Hepatocyte (in vitro differentiated cells): ENCODE measurements at regions not wholly inside any gene's neighbourhood (a gene's known extent, or its start where the extent isn't known, plus 50 kb on each side); places are given as distances from the start of the nearest gene placed in this dataset.
A peak's percentile ranks its signal among the peaks of the same experiment; 100 is the strongest.

Experiments
- DNase-seq: peaks from one replicate; pipeline ENCODE4 v3.0.0-alpha.2; 2016; ENCODE audit warnings: low spot score
- H2AFZ ChIP-seq: fragments of 200-600 bp; sonication (generic); 2 replicates; pipeline ENCODE4 v1.6.0; 2016; ENCODE audit warnings: antibody characterized with exemption, mild to moderate bottlenecking
- H3K27ac ChIP-seq: fragments of 200-600 bp; sonication (generic); 2 replicates; pipeline ENCODE4 v1.5.1; 2016; ENCODE audit warnings: mild to moderate bottlenecking
- H3K27me3 ChIP-seq: fragments of 200-600 bp; sonication (generic); 2 replicates; pipeline ENCODE4 v1.6.1; 2016
- H3K36me3 ChIP-seq: fragments of 200-600 bp; sonication (generic); replicated peaks from 2 replicates; pipeline ENCODE4 v1.5.1; 2016; ENCODE audit warnings: low read depth; ENCODE audit not compliant: insufficient read depth
- H3K4me1 ChIP-seq: fragments of 200-600 bp; sonication (generic); 2 replicates; pipeline ENCODE4 v1.5.1; 2016; ENCODE audit warnings: mild to moderate bottlenecking, moderate library complexity; ENCODE audit not compliant: insufficient read depth
- H3K4me2 ChIP-seq: fragments of 200-600 bp; sonication (generic); 2 replicates; pipeline ENCODE4 v1.6.0; 2016
- H3K4me3 ChIP-seq: fragments of 200-600 bp; sonication (generic); 2 replicates; pipeline ENCODE4 v1.5.1; 2016; ENCODE audit warnings: mild to moderate bottlenecking
- H3K79me2 ChIP-seq: fragments of 200-600 bp; sonication (generic); 2 replicates; pipeline ENCODE4 v1.6.0; 2017; ENCODE audit warnings: mild to moderate bottlenecking
- H3K9me2 ChIP-seq: fragments of 200-600 bp; sonication (generic); replicated peaks from 2 replicates; pipeline ENCODE4 v1.6.0; 2017; ENCODE audit warnings: mild to moderate bottlenecking; ENCODE audit not compliant: insufficient read depth
- H3K9me3 ChIP-seq: fragments of 200-600 bp; sonication (generic); 2 replicates; pipeline ENCODE4 v1.5.1; 2016; ENCODE audit warnings: low read depth, mild to moderate bottlenecking
- H4K20me1 ChIP-seq: fragments of 200-600 bp; sonication (generic); 2 replicates; pipeline ENCODE4 v1.6.0; 2016; ENCODE audit warnings: mild to moderate bottlenecking; ENCODE audit not compliant: insufficient read depth, poor library complexity, severe bottlenecking
- CTCF ChIP-seq: fragments of 200-600 bp; sonication (generic); IDR thresholded peaks from 2 replicates; pipeline ENCODE4 v1.5.1; 2016; ENCODE audit warnings: antibody characterized with exemption, mild to moderate bottlenecking; ENCODE audit not compliant: poor library complexity
- EZH2 ChIP-seq: fragments of 200-600 bp; sonication (generic); IDR thresholded peaks from 2 replicates; pipeline ENCODE4 v1.6.1; 2016; ENCODE audit warnings: antibody characterized with exemption, mild to moderate bottlenecking, borderline replicate concordance
- EZH2phosphoT487 ChIP-seq: fragments of 200-600 bp; sonication (generic); IDR thresholded peaks from one replicate; pipeline ENCODE4 v1.6.1; 2018; ENCODE audit warnings: antibody characterized with exemption, mild to moderate bottlenecking, low read depth, moderate library complexity; ENCODE audit not compliant: unreplicated experiment, severe bottlenecking
- WGBS: methylation state at CpG from one replicate; pipeline ENCODE4 v1.1.6; 2016; ENCODE audit warnings: low lambda C conversion rate; ENCODE audit errors: missing lambda C conversion rate; 5-methylcytosine and 5-hydroxymethylcytosine counted together

- Histone ChIP-seq H2AFZ (no peak overlapping the region), H3K27me3 (peaks cover 6% of the 10 kb centered on the region), H3K79me2 (no peaks in the 10 kb centered on the region), H4K20me1 (no peaks in the 10 kb centered on the region), H3K9me3 (no peaks in the 10 kb centered on the region), H3K36me3 (no peaks in the 10 kb centered on the region), H3K9me2 (no peaks in the 10 kb centered on the region), H3K4me1 (peaks cover 11% of the 10 kb centered on the region), H3K4me2 (no peak overlapping the region), H3K27ac (no peak overlapping the region), H3K4me3 (no peak overlapping the region)
- no peak for DNase-seq
- 89% methylated on average over 3 of the region's 3 CpGs for WGBS
- TF ChIP-seq EZH2phosphoT487: no peak
- TF ChIP-seq EZH2: no peak
Measured at GRCh38 chr16:82331397-82331796, 161.4 kb upstream of the MPHOSPH6 start.

GRCh38 chr16:82329504-82330192, 159.6 kb upstream of the MPHOSPH6 start:
- Histone ChIP-seq H3K4me1 (peaks cover 11% of the 10 kb centered on the region), H3K27ac (peak overlapping the region; percentile 33), H2AFZ (no peak overlapping the region), H3K4me3 (no peak overlapping the region), H3K36me3 (no peaks in the 10 kb centered on the region), H3K9me2 (no peaks in the 10 kb centered on the region), H3K27me3 (peaks cover 6% of the 10 kb centered on the region), H3K79me2 (no peaks in the 10 kb centered on the region), H3K4me2 (peak overlapping the region; percentile 53), H3K9me3 (no peaks in the 10 kb centered on the region), H4K20me1 (no peaks in the 10 kb centered on the region)
- WGBS: 39% methylated on average over 11 of the region's 11 CpGs
- peak; percentile 60 for DNase-seq
- TF ChIP-seq CTCF (no peak), EZH2phosphoT487 (no peak), EZH2 (no peak)

- no peaks in the 10 kb centered on the region for H4K20me1 ChIP-seq
- H3K4me2 ChIP-seq: peak overlapping the region; percentile 53
- TF ChIP-seq CTCF (no peak), EZH2phosphoT487 (no peak), EZH2 (no peak)
- H3K36me3 ChIP-seq: no peaks in the 10 kb centered on the region
- peaks cover 11% of the 10 kb centered on the region for H3K4me1 ChIP-seq
- no peak overlapping the region for H2AFZ ChIP-seq
- H3K9me2 ChIP-seq: no peaks in the 10 kb centered on the region
- H3K79me2 ChIP-seq: no peaks in the 10 kb centered on the region
- DNase-seq: no peak
- no peak overlapping the region for H3K4me3 ChIP-seq
- peak overlapping the region; percentile 33 for H3K27ac ChIP-seq
- peaks cover 6% of the 10 kb centered on the region for H3K27me3 ChIP-seq
- 57% methylated on average over 5 of the region's 5 CpGs for WGBS
- H3K9me3 ChIP-seq: no peaks in the 10 kb centered on the region
Measured at GRCh38 chr16:82328881-82329469, 159.0 kb upstream of the MPHOSPH6 start.

GRCh38 chr16:82323171-82323570, 153.1 kb upstream of the MPHOSPH6 start:
- H3K27me3 ChIP-seq: no peaks in the 10 kb centered on the region
- no peaks in the 10 kb centered on the region for H3K79me2 ChIP-seq
- H3K9me3 ChIP-seq: no peaks in the 10 kb centered on the region
- no peak overlapping the region for H3K4me2 ChIP-seq
- TF ChIP-seq EZH2phosphoT487 (no peak), CTCF (no peak), EZH2 (no peak)
- H2AFZ ChIP-seq: no peak overlapping the region
- H3K36me3 ChIP-seq: no peaks in the 10 kb centered on the region
- no peaks in the 10 kb centered on the region for H4K20me1 ChIP-seq
- no peak for DNase-seq
- H3K27ac ChIP-seq: no peak overlapping the region
- no peaks in the 10 kb centered on the region for H3K9me2 ChIP-seq
- WGBS: 98% methylated on average over 2 of the region's 2 CpGs
- H3K4me3 ChIP-seq: no peak overlapping the region
- H3K4me1 ChIP-seq: no peaks in the 10 kb centered on the region
